ENCODE measurements at regions not wholly inside any gene's neighbourhood (a gene's known extent, or its start where the extent isn't known, plus 50 kb on each side); places are given as distances from the start of the nearest gene placed in this dataset.
"Not testable (repeated sequence)": the region's sequence is repeated elsewhere in the genome, so short reads cannot be mapped to it uniquely, and the experiment has no call there.

GRCh38 chr5:124957063-124957462 is 210.6 kb upstream of the ZNF608 start:
- TF ChIP-seq CTCF (IDR thresholded peaks at IDR 0.05; ENCODE audit: low read length, missing control alignments), result no peak
- DNase-seq (ENCODE audit: low read depth), result no peak
- H3K4me3 ChIP-seq (replicated peaks; ENCODE audit: low read depth, low read length), result no peak overlapping the region

GRCh38 chr5:124960266-124960665 is 213.8 kb upstream of the ZNF608 start:
- H3K4me3 ChIP-seq (replicated peaks; ENCODE audit: low read depth, low read length), result no peak overlapping the region
- TF ChIP-seq CTCF (IDR thresholded peaks at IDR 0.05; ENCODE audit: low read length, missing control alignments), result no peak
- no peak for DNase-seq (ENCODE audit: low read depth)

GRCh38 chr5:124961521-124961920 is 215.1 kb upstream of the ZNF608 start:
- TF ChIP-seq CTCF (IDR thresholded peaks at IDR 0.05; ENCODE audit: low read length, missing control alignments), result no peak
- DNase-seq (ENCODE audit: low read depth), result no peak
- H3K4me3 ChIP-seq (replicated peaks; ENCODE audit: low read depth, low read length), result no peak overlapping the region

GRCh38 chr5:124962111-124962510 is 215.7 kb upstream of the ZNF608 start:
- no peak for DNase-seq (ENCODE audit: low read depth)
- no peak overlapping the region for H3K4me3 ChIP-seq (replicated peaks; ENCODE audit: low read depth, low read length)
- no peak for TF ChIP-seq CTCF (IDR thresholded peaks at IDR 0.05; ENCODE audit: low read length, missing control alignments)

GRCh38 chr5:124962735-124963134 is 216.3 kb upstream of the ZNF608 start:
- TF ChIP-seq CTCF (IDR thresholded peaks at IDR 0.05; ENCODE audit: low read length, missing control alignments), result no peak
- no peak overlapping the region for H3K4me3 ChIP-seq (replicated peaks; ENCODE audit: low read depth, low read length)
- DNase-seq (ENCODE audit: low read depth), result no peak

GRCh38 chr5:124963236-124963919 is 216.9 kb upstream of the ZNF608 start:
- no peak overlapping the region for H3K4me3 ChIP-seq (replicated peaks; ENCODE audit: low read depth, low read length)
- peak; percentile 91 for DNase-seq (ENCODE audit: low read depth)
- TF ChIP-seq CTCF (IDR thresholded peaks at IDR 0.05; ENCODE audit: low read length, missing control alignments), result no peak

GRCh38 chr5:124966741-124967140 is 220.3 kb upstream of the ZNF608 start:
- not testable (repeated sequence) for H3K4me3 ChIP-seq (replicated peaks; ENCODE audit: low read depth, low read length); DNase-seq (ENCODE audit: low read depth)

GRCh38 chr5:124970381-124970780 is 223.9 kb upstream of the ZNF608 start:
- not testable (repeated sequence) for DNase-seq (ENCODE audit: low read depth); H3K4me3 ChIP-seq (replicated peaks; ENCODE audit: low read depth, low read length)
